Subcutaneous abdominal adipose tissue (tissue), 5 donors: ENCODE measurements at regions not wholly inside any gene's neighbourhood (a gene's known extent, or its start where the extent isn't known, plus 50 kb on each side); places are given as distances from the start of the nearest gene placed in this dataset.
"Not testable (repeated sequence)": the region's sequence is repeated elsewhere in the genome, so short reads cannot be mapped to it uniquely, and the experiment has no call there.

Experiments
- H3K27ac ChIP-seq: one replicate; pipeline ENCODE4 v1.7.0; 2013; ENCODE audit warnings: low read depth, mild to moderate bottlenecking, inconsistent platforms, low read length, moderate library complexity
- H3K27me3 ChIP-seq, 5 donors: one replicate each; pipeline ENCODE4 v1.7.0; 2013; ENCODE audit warnings: low read length in 5 of 5, inconsistent platforms in 1 of 5; ENCODE audit not compliant: control insufficient read depth in 5 of 5, insufficient read depth in 4 of 5
- H3K36me3 ChIP-seq, 5 donors: one replicate each; pipeline ENCODE4 v1.7.0; 2013; ENCODE audit warnings: low read length in 5 of 5; ENCODE audit not compliant: control insufficient read depth in 5 of 5, insufficient read depth in 5 of 5
- H3K4me1 ChIP-seq, 5 donors: one replicate each; pipeline ENCODE4 v1.7.0; 2013; ENCODE audit warnings: low read length in 5 of 5, mild to moderate bottlenecking in 3 of 5, moderate library complexity in 1 of 5; ENCODE audit not compliant: control insufficient read depth in 5 of 5, insufficient read depth in 5 of 5
- H3K4me3 ChIP-seq, 5 donors: one replicate each; pipeline ENCODE4 v1.7.0; 2013; ENCODE audit warnings: low read length in 5 of 5, low read depth in 1 of 5
- H3K9ac ChIP-seq, 5 donors: one replicate each; pipeline ENCODE4 v1.7.0; 2013; ENCODE audit warnings: low read length in 5 of 5, mild to moderate bottlenecking in 4 of 5, moderate library complexity in 3 of 5
- H3K9me3 ChIP-seq, 5 donors: one replicate each; pipeline ENCODE4 v1.7.0; 2013; ENCODE audit warnings: low read length in 5 of 5; ENCODE audit not compliant: control insufficient read depth in 5 of 5
- donor health status: healthy.
- donor health status: healthy.
- donor health status: healthy.
- donor health status: healthy.
- donor health status: healthy.

DNA sequence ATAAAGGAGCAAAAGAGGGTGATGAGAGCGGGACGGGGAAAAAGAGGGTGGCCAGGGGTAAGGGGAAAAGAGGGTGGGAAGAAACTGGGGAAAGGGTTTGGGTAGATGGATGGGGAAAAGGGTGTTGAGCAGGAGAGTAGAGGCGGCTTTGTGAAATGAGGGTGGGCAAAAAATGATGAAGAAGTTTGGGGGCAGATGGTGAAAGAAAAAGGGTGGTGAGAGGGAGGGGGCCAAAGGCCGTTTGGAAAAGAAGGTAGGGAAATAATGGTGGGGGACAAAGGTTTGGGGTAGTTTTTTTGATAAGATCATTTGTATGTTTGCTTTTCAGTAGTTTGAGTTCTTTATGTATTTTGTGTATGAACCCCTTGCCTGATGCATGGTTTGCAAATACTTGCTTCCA is 399.5 kb downstream of the KCNJ18 start:
- H3K4me1 ChIP-seq, H3K9ac ChIP-seq, H3K27ac ChIP-seq, H3K27me3 ChIP-seq, H3K9me3 ChIP-seq, H3K36me3 ChIP-seq, H3K4me3 ChIP-seq: not testable (repeated sequence)

DNA sequence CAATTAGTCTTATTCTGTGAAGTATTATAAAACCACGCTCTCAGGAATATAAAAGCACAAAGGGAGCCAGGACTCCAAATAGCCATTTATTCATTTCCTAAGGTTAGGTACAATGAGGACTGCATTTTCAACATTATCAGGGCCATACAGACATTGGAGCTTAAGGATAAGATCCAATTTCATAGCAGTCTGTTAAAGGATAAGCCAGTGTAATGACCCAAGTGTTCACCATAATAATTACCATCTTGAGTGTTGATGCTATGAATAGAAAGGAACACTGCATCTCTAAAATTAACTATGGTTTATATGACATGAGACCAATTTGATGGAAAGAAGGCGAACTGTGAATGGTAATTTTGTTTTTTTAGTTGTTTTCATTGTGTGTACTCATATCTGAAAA is 403.1 kb downstream of the KCNJ18 start:
- H3K4me1 ChIP-seq, H3K9me3 ChIP-seq, H3K4me3 ChIP-seq, H3K9ac ChIP-seq, H3K27ac ChIP-seq, H3K36me3 ChIP-seq, H3K27me3 ChIP-seq: not testable (repeated sequence)

DNA sequence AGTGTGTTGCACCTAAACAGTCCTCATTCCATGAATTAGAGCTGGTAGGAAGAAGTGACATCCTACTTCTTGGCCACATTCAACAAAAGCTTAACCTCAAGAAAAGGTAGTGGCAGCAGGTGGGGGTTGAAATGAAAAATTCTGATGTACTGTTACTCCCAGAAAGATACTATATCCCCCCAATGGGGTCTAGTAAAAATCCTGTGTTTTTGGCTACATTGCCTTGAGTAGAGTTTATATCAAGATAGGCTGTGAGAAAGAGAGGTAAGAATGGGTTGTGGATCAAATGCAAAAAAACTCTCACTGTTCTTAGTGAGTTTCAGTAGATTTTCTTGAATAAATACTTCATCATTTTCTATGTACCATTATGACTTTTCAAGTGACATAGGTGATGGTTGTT is 407.3 kb downstream of the KCNJ18 start:
- not testable (repeated sequence) for H3K27ac ChIP-seq, H3K4me3 ChIP-seq, H3K4me1 ChIP-seq, H3K9ac ChIP-seq, H3K9me3 ChIP-seq, H3K36me3 ChIP-seq, H3K27me3 ChIP-seq

DNA sequence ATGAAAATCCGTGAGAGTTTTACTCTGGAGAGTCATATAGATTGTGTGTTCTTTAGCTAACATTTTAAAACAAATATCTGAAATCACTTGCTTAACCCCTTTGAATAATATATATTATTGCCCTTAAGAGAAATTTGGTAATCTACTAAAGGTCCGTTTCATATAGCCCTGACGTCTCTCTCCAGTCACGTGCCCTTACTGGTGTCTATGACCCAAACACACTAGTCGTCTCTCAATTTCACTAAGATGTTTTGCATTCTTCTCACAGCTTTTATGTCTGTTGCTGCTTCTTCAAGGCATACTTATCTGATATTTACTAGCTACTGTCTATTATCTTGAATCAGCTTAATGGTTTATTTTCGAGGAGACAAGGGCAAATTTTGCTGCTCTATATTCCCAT is 409.9 kb downstream of the KCNJ18 start:
- no peaks in the 10 kb centered on the region for H3K4me1 ChIP-seq
- H3K36me3 ChIP-seq, result no peaks in the 10 kb centered on the region
- H3K27me3 ChIP-seq, result no peaks in the 10 kb centered on the region
- H3K27ac ChIP-seq, result no peak overlapping the region
- no peak overlapping the region for H3K9ac ChIP-seq
- no peaks in the 10 kb centered on the region for H3K9me3 ChIP-seq
- H3K4me3 ChIP-seq, result no peak overlapping the region

DNA sequence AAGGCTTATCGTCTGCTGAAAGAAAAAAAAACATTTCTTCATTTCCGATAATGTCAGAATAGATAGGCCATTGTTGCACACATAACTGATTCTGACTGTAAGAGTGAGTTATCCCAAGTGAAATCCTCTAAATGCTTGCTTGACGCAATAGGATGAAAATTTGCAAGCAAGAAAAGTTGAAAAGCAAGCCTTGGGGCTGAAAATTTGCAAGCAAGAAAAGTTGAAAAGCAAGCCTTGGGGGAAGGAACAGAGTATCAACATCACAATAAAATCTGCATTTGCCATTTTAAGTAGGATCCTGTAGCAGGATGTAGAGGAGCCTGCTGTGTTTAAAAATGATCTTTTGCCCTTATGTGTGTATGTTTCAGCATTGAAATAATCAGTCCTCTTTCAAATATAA is 424.4 kb downstream of the KCNJ18 start:
- not testable (repeated sequence) for H3K4me1 ChIP-seq, H3K27ac ChIP-seq, H3K9ac ChIP-seq, H3K36me3 ChIP-seq, H3K4me3 ChIP-seq, H3K9me3 ChIP-seq, H3K27me3 ChIP-seq

DNA sequence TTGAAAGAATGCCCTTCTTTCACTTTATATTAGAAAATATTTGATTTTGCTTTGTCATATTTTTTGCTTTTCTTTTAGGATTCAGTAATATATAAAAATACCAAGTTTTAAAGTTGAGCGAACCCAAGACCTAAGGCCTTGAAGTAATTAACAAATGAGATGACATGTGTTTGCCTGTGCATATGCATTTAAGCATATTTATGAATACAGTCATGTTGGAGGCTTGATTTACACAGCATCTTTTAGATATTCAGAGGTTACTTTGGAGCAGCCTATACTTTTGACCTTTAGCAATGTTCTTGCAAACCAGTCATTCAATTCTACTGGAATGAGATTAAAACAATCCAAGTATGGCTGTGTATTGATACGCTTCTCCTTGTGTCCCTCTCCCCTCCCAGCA is 425.1 kb downstream of the KCNJ18 start:
- not testable (repeated sequence) for H3K9ac ChIP-seq, H3K27me3 ChIP-seq, H3K36me3 ChIP-seq, H3K27ac ChIP-seq, H3K9me3 ChIP-seq, H3K4me3 ChIP-seq, H3K4me1 ChIP-seq

DNA sequence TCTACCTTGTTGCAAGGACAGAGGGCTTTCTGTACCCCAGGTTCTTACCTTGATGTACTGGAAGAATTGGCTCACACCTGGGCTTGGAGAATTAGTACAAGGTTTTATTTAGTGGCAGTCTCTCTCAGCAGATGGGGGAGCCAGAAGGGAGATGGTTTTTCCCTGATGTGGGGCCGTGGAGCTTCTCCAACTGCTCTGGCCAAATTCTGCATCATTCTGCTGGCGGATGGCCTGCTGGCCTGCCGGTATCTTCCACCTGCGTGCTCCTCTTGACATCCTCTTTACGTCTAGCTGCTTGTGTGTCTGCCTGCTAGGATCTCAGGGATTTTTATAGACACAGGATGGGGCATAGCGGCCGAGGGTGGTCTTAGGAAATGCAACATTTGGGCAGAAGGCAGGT is 426.7 kb downstream of the KCNJ18 start:
- H3K4me3 ChIP-seq, result not testable (repeated sequence)

DNA sequence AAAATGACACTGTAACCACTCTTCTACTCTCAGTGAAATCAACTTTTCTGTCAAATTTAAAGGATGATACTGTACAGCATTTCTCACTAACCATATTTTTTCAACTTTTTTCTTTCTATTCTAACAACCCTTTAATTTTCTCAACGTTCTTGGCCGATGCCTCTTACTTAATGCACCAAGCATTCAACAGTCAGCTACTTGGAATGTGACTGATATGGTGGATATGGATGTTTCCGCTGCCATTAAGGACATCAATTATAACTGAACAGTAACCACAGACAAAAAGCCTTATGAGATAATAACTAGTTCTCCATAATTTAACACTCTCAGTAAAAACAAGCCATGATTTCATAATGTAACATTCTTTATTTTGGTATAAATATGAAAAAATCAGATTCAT is 427.4 kb downstream of the KCNJ18 start:
- not testable (repeated sequence) for H3K4me3 ChIP-seq, H3K27ac ChIP-seq, H3K9ac ChIP-seq, H3K27me3 ChIP-seq, H3K4me1 ChIP-seq, H3K9me3 ChIP-seq, H3K36me3 ChIP-seq

More for the DNA sequence above, 426.7 kb downstream of the KCNJ18 start:
- H3K27ac ChIP-seq, H3K9me3 ChIP-seq, H3K27me3 ChIP-seq, H3K36me3 ChIP-seq, H3K9ac ChIP-seq, H3K4me1 ChIP-seq: not testable (repeated sequence)

DNA sequence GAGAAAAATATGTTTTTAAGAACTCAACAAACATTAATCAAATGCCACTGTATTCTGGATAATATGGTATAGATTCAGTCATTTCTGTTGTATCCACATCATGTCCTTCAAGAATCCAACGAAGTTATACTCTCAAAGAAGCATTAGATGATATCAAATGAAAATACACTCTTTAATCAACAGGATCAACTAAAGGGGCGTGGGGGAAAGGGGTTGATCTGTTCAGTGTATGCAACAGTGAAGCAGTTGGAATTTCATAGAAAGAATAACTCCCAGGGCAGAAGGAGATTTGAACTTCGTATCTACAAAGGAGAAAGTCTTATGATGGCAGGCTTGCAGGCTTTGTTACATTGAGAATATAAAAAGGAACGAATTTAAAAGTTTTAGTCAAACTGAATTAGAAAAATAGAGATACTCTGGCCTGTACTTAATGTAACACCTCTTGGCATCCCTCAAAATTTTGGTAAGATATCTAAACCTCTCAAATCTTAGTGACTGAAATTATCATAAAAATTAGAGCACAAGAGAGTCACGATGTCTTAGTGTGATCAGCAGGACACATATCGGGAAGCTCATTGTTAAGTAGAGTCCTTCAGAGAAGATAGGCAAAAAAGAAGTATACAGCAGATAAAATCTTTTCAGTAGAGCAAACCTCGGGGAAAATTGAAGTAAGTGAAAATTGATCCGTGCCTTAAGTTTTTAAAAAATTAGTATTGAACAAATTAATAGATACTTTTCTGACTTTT is 431.4 kb downstream of the KCNJ18 start:
- Histone ChIP-seq H3K27ac (no peak overlapping the region), H3K36me3 (no peaks in the 10 kb centered on the region), H3K4me1 (no peaks in the 10 kb centered on the region), H3K9ac (no peak overlapping the region), H3K4me3 (no peak overlapping the region), H3K27me3 (no peaks in the 10 kb centered on the region), H3K9me3 (no peaks in the 10 kb centered on the region)

DNA sequence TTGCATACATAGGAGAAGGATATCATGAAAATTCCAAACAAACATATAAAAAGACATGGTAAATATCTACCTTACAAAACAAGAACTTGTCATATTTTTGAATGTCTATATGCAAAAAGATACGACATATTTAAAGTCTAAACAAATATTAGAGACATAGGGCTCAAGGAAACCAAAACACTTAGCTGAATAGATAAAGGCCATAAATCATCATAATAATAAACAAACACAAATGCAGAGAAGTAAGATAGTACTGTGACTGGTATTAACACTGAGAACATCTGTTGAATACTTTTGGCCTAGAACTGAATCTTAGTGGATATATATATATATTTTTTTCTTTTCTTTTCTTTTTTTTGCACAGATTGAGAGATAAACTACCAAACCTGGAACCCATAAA is 435.8 kb downstream of the KCNJ18 start:
- Histone ChIP-seq H3K9me3 (no peaks in the 10 kb centered on the region), H3K27me3 (no peaks in the 10 kb centered on the region)

DNA sequence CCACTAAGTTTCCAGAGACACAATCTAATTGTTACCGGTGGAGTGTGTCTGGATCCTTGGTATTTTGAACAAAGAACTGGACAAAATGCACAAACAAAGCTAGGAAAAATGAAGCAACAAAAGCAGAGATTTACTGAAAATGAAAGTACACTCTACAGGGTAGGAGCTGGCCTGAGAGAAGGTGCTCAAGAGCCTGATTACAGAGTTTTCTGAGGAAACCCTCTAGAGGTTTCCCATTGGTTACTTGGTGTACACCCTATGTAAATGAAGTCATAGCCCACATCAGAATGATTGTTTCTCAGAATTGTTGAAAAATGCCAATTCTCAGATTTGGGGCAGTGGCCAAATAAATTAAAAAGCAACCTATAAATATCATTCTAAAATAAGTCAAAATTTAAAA is 436.4 kb downstream of the KCNJ18 start:
- H3K27ac ChIP-seq, result no peak overlapping the region
- no peaks in the 10 kb centered on the region for H3K36me3 ChIP-seq
- H3K27me3 ChIP-seq, result no peaks in the 10 kb centered on the region
- H3K4me1 ChIP-seq, result no peaks in the 10 kb centered on the region
- H3K4me3 ChIP-seq, result no peak overlapping the region
- no peak overlapping the region for H3K9ac ChIP-seq
- H3K9me3 ChIP-seq, result no peaks in the 10 kb centered on the region

More for the DNA sequence above, 435.8 kb downstream of the KCNJ18 start:
- no peak overlapping the region for H3K9ac ChIP-seq
- H3K4me1 ChIP-seq, result no peaks in the 10 kb centered on the region
- no peak overlapping the region for H3K4me3 ChIP-seq
- no peaks in the 10 kb centered on the region for H3K36me3 ChIP-seq
- H3K27ac ChIP-seq, result no peak overlapping the region
